ENCODE measurements at regions not wholly inside any gene's neighbourhood (a gene's known extent, or its start where the extent isn't known, plus 50 kb on each side); places are given as distances from the start of the nearest gene placed in this dataset.
A peak's percentile ranks its signal among the peaks of the same experiment; 100 is the strongest.

DNA sequence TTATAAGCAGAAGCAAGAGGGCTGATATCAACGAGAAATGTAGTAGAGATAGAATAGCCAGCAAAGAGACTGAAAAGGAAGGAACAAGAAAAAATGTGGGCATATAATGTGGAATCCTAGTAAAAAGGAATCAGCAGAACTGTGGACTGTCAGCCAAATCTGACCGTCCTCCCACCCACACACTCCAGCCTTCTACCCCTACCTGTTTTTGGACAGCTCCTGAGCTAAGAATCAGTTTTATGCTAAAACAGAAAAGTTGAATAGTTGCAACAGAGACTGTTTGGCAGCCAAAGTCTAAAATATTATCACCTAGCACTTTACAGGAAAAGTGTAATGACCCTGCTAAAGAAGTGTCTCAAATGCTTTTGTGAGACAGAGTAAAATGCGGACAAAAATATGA is 533.3 kb upstream of the CXADR start:
- no peak for DNase-seq

DNA sequence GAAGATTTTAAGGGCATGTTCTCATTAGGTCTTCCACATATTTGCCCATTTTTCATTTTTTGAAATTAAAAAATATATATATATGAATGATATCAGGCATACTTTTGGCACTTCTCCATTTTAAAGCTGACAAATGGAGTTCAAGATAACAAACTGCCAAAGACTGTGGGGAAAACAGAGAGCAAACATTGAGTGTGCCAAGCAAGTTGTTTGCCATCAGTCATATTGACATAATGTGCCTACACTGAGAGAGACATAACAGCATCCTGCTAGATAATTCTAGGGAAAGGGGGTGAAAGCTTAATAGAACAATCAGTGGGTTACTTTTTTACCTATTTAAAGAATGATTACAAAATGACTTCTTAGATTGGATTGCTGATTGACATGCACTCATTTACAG is 529.4 kb upstream of the CXADR start:
- DNase-seq, result no peak

DNA sequence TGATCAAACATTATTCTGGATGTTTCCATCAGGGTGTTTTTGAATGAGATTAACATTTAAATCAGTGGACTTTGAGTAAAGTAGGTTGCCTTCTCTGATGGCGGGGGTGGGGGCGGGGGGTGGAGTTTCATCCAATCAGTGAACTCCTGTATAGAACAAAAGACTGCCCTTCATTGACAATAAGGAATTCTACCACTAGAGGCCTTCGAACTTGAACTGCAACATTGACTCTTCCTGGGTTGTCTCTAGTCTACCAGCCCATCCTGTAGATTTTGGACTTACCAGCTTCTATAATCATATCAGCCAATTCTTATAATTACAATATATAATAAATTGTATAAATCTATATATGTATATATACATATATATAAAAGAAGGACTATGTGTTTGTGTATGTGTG is 520.4 kb upstream of the CXADR start:
- no peak for DNase-seq

DNA sequence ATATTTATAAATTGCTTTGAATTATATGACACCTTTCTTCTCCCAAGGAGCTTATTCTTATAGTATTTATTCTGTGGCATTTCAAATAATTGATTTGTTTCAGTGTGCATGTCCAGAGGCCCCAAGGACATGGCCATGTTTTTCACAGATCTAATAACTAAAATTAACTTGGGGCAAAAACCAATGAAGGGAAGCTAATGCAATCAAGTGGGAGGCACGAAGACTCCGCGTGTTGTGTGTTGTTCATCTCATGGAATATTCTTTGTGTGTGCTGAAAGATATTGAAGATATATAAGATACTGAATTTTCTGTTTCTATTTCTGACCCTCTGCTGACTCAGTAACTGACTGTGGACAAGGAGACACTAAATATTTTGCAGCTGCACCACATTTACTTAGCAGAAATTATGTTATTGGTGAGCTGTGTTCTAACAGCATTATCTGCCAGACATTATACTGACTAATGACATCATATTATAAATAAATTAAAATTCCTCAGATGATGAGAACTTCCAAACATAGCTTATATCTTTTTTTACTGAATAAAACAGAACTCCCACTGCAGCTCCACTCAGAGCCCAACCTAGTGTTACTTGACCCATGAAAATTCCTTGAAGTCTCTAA is 519.3 kb upstream of the CXADR start:
- no peak for DNase-seq

DNA sequence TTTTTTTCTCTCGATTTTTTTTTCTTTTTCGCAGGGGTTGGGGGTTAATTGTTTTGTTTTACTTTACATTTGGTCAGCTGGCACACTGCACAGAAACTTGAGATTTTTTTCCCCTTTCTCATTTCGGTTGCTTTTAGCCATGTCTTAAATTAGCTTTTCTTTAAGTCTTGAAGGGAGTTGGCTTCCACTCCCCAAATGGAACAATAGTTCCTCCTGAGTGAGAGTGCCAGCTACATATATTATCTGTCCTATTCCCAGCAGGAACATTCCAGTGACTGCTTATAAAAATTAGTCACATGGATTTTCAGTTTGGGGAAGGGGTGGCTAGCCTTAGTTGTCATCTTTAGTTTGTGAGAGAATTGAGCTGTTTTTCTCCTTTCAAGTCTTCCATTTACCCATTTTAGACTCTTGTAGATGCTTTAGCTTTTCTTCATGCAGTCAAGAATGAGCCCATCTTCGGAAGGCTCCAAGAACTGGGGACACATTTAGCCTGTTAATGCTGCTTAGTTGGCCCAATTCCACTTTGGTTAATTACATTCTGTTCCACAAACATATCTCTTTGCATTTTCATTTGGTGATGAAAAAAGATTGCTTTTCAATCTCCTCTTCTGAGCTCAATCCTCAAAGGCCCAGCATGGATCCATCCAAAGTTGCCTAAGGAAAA is 510.1 kb upstream of the CXADR start:
- DNase-seq, result no peak

DNA sequence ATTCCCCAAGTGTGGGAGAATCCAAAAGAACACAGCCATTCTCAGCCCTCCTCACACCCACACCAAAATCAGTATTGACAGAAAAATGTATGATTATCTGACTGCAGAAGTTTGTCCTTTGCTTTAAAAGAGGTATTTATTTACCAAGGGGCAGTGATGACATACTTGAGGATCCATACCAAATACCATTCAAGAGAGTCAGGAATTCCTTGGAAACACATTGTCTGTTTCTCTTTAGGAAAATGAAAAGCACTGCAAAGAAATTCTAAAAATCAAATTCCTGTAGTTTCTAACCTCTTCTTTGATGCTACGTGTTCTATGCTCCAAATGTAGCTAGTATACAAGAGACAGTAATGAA is 509.6 kb upstream of the CXADR start:
- DNase-seq, result no peak

DNA sequence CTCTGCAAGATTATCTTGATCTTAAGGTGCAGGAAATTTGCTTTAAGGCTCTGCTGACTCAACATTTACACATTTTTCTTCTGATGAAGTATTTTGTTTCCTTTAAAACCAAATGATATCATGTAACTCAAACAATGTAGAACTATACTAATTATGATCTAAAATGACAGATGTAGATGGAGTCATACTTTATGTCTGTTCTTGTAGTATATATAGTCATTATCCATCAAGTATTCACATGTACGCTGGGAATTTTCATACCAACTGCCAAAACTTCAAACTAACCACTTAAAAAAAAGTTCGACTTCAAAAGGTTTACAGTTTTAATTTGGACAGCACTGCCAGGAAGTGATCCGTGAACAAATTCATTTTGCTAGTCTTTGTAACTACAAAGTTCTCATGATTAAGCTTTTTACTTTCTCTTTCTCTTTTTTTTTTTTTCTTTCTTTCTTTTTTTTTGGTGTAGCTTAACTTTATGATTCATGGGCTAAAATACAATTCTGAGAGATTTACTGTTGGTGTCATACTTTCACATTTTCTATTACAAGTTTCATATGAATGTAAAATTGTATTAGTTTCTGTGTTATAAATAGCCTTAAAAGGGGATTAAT is 509.0 kb upstream of the CXADR start:
- DNase-seq, result no peak

DNA sequence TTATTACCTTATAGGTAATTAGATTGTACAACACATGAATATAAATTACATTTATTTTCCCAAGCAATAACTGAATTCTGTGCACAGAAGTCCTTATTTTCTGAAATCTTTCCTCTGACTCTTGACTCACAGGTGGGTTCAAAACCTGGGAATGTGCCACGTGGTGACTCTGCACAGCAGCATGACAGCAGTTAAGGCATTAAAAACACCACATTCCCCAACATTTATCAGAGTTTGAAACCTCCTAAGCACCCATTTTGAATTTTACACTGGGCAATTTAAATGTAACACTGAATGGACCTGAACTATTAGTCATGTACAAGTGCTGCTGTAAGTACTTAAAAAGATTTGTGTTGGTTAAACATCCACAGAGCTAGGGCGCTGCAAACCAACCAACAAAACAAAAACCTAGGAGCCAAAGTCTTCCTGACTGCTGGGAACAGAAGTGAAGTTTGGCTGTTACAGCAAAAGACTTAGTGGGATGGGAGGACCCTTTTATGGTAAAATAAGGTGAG is 480.6 kb upstream of the CXADR start:
- no peak for DNase-seq

DNA sequence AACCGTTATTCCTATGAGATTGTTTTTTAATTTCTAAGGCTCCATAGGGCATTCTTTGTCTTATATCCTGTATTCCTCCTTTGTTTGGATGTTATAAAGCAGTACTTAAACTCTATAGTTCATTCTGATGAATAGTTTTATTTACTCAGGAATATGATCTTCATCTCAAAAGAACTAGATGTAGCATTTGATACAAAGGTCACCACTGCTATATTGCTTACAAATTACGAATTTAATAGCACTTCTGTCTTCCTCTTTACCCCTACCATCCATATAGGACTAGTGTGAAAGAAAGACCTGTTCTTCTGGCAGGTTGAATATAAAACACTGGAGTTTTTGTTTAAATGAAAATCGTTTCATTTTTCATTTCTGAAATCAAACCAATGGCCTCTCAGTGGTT is 468.1 kb upstream of the CXADR start:
- no peak for DNase-seq

DNA sequence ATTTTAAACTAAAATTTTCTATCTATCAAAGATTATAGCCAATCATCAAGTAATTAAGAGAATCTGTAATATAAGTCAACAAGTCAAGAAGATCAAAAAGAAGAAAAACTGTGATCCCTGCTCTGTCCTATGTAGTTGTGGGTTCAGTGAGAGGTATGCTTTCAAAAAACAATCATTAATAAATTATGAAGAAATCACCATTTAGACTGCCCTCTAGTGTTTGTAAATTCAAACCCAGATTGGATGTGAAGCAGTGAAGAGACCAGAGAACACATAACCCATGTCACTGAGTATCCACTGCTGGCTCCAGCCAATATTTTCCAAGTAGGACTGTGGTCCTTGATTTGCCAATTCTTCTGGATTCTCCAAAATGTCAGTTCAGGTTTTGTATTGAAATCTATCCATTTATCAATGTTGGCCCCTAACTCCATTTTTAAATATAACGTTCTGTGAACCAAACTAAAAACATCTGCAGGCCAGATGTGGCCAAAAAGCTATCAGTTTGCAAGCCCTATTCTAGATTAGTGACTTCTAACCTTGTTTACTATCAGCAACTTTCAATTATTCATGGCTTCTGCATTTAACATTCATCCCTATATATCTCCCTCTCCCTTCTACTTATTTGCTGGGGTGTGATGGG is 467.5 kb upstream of the CXADR start:
- peak; percentile 7 for DNase-seq

DNA sequence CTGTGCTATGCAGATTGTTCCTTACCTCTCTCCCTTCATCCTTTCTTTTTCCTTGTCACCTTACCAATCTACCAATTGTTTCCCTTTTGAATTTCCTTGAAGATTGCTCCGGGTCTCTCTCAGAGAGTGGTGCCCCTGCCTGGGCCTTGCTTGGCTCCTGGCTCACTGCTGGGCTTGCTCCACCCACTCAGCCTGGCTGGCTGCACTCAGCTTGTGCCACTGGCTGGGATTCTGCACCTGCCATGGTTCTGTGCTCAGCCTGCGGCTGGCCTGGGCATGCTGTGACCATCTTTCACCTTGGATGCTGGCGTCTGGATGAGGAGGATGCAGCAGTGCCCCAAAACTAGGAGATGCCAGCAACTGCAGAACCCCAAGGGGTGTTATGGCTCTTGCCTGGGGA is 463.9 kb upstream of the CXADR start:
- DNase-seq, result no peak

DNA sequence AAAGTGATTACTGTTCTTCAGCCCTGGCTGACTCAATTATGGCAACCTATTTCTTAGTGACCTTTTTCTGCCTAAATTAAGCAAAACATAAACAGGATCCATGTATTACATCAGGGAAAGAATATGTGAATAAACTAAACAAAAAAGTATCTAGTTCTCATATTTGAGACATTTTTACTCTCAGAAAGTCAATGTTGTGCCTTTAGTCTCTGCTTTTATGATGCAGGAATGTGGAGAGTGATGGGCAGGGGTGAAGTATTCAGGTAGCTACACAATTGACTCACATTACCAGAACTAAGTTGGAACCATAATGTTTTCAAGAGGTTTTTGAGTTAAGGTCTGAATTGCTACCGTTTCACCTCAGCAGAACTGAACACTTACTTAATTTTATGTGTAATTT is 462.7 kb upstream of the CXADR start:
- DNase-seq, result no peak

DNA sequence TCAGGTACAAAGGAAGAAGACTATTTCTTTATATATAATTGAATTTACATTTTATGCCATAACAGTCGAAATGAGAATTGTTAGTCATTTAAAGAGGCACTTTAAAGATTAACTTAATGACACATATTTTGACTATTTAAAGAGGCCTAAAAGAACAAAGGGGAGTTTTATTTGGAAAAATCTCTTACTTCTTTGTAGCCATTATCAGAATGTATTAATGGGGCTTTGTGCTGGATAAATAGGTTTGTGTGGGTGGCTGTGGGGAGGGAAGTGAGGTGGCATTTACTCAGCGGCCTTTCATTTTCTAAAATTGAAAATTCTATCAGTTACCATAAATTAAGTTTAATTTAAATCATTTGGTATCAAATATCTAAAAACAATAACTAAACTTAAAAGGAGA is 462.2 kb upstream of the CXADR start:
- DNase-seq, result no peak

DNA sequence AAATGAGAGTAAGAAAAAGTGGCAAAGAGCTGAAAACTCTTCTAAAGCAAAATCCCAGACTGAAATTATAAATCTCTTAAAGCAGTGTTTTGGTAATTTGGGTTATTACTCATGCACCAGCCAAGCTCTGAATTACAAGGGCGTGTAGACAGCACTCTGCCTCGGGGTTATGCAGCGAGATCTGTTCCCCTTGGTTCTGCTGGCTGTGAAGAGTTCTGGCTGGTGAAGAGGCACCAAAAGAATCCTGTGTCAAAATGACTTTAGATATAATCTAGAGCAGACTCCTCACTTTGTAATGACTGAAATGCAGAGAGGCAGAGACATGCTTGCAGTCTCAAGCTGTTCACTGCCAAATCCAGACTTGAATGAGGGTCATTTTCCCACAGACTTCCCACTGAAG is 461.8 kb upstream of the CXADR start:
- DNase-seq, result no peak

DNA sequence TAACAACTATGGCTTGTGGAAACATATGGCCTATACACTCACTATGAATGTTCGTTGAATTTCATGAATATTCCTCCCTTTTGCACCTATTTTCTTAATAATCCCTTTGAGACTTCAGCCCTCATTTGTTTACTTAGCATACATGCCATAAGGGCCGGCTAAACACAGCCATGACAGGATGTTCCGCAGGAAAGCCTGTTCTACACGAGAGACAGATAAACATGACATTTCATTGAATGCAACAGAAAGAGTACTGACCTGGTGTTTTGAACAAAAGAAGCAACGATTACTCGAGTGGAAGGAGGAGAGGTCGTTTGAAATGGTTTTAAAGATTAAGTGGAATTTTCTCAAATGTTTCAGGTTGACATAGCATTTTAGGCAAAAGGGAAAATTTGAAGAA is 459.5 kb upstream of the CXADR start:
- DNase-seq, result no peak

DNA sequence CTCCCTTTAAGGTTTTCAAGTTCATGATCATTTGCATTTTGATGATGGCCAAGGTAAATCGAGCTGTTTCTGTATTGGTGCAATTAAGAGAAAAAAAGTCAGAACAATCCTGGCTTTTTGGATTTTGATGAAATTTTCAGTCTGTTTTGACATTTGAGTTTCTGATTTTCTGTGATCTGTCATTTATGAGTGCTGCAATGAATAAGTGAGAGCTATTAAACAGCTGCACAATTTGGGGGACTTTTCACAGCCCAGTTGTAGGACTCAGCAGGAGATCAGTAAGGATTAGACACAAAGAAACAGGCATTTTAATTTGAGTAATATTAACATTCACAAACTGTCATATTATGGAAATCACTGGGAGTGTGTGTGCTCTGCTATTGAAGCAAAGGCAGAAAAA is 452.9 kb upstream of the CXADR start:
- no peak for DNase-seq

DNA sequence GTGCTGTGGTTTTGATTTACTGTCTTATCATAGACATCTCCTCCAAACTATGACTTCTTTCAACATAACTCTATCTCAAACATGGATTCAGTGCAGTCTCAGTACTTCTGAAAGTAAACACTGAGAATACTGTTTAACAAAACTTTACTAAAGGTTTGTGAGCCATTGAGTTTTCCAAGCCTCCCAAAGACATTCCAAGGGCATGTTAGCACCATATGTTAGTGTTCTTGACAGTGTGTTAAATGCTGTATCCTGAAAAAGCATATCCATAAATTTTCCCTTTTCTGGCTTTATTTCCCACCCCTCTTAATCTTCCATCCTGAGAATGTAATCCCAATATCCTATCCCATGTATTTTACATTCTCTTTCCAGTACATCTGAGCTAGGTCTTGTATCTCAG is 446.8 kb upstream of the CXADR start:
- DNase-seq, result no peak

DNA sequence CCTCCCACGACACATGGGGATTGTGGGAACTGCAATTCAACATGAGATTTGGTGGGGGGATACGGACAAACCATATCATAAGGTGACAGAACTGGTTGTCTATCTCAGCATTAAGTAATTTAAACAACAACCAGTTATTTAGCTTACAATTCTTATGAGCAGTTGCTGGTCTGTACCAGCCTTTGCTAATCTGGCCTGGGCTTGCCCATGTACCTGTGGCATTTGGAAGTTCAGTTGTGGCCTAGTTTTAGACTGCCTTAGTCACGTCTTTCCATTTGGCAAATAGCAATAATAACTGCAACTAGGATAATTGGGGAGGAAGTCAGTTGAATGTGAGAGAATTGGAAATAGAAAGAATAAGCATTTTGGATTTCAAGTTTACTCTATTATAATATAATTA is 441.8 kb upstream of the CXADR start:
- DNase-seq, result no peak

DNA sequence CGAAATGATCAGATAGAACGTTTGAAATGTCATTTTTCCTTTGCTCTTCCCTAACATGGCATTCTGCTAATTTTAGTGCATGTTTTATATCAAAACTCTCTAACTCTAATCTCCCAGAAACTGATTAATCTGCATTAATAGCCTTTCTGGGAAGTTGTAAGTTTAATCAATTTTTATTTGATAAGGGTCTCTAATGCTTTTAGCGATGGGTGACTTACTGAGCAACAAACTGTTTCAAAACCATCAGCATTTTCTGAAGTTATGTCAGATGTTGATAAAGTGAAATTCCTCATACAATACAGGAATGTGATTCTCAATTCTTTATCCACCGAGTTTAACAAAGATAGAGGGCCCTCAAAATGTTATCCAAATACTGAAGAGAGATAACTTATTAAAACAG is 431.6 kb upstream of the CXADR start:
- DNase-seq, result no peak

DNA sequence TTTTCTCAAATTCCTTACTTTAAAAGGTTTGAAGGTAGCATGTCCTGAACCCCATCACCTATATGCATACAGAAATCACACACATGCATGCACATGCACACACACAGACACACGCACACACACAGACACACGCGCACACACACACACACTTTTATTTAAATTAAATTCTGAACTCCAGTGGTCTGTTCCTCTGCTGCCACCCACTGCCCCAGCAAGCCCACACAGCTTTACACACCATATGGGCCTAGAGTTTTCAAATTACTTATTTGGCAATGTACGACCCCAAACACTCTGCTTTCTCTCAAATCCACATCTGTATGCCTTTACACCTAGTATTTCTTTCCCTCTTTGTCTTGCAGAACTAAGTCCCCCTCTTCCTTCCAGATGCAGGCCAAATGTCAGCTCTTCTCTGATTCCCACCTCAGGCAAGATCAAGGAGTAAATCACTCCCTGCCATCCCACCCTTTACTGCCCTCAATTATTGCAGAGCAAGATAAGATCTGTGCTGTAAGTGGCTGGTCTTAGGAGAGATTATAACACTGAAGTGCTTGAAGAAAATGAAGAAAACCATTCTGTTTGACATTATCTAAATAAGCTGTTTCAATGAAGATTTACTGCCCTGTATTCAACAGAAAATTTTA is 429.9 kb upstream of the CXADR start:
- DNase-seq, result no peak

DNA sequence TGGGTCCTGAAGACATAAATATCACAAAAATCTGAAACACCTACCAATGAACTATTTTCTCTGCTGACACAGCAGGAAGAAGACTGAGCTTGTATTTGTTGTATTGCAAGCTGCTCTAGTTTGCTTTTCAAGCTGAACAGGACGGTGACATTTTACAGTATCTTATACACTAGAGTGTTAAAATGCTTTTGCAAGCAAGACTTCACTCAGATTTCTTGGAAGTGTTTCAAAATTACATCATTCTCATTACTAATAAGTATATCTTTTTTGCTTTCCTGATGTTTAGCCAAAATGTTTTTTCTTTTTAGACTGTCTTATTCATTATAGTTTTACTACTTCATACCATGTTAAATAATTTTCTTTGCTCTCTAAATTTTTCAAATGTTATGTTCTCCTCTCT is 427.1 kb upstream of the CXADR start:
- no peak for DNase-seq

DNA sequence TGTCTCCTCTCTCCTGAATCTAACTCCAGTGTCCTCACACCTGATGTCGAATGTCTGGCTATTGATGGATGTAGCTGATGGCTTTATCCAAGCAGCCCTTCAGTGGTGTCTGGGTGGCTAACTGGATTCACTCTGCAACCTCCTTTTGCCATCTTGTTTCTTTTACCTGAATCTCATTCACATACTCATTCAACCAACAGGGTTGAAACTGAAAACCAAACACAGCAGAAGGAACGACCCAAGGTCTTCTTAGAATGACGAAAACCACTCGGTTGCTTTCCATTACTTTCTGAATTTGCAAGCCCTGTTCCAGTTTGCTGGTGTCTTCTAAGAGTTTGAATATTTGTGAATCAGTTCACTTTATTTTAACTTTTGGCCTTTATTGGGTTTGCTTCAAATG is 424.3 kb upstream of the CXADR start:
- DNase-seq, result no peak

DNA sequence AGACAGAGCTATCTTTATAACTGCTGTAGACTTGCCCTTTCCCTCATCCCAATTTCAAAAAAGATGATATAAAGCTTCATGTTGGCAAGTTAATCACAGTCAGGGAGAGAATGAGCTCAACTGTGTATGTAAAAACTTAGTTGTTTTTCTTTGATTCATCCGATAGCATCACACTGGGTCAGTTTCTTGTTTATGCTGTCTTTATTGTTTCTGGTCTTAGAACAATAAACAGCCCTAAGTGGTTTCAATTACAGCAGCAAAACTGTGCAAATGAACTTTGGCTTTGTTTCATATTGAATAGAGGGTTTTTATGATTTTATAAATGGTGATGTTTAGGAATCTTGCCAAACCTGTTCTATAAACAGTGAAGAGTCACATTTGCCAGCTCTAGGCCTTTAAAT is 423.8 kb upstream of the CXADR start:
- no peak for DNase-seq

DNA sequence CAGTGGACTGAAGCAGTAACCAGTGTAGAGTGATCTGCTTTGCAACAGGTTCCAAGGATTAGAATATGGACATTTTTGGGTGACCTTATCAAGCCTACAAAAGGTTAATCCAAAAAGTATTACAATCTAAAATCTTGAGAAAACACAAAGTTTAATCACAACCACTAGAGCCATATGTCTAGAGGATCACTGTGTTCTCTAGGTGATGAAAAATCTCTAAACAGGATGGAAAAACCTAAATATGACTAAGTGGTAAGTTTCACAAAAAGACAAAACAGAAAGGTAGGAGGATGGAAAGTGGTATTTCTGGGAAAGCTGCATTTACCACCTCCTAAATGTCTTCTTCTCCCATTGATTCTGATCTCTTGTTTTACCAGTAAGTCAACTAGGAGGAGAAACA is 411.1 kb upstream of the CXADR start:
- DNase-seq, result no peak

All from MV-4-11 (cell line).